Keratinocyte (primary cell): ENCODE measurements at regions not wholly inside any gene's neighbourhood (a gene's known extent, or its start where the extent isn't known, plus 50 kb on each side); places are given as distances from the start of the nearest gene placed in this dataset.

ENCODE experiments used
- DNase-seq: peaks from one replicate; pipeline ENCODE4 v3.0.0-alpha.2; 2011; ENCODE audit warnings: low read depth, missing footprints, low spot score
- FAIRE-seq: peaks from 2 replicates; lab custom pipeline; 2011; peaks lifted over from hg19 to GRCh38; lab: Jason Lieb, UNC
- H2AFZ ChIP-seq: 2 replicates; pipeline ENCODE4 v1.6.0; 2012; ENCODE audit warnings: low read length, control low read depth, inconsistent platforms; ENCODE audit not compliant: control insufficient read depth
- H3K27ac ChIP-seq: 2 replicates; pipeline ENCODE4 v1.5.1; 2011; ENCODE audit warnings: low read length; ENCODE audit not compliant: control insufficient read depth, insufficient read depth
- H3K27me3 ChIP-seq: 3 replicates; pipeline ENCODE4 v1.6.0; 2011; ENCODE audit warnings: low read length; ENCODE audit not compliant: control insufficient read depth, insufficient read depth; ENCODE audit errors: extremely low read depth
- H3K36me3 ChIP-seq, 2 experiments: 2 replicates in 1 of 2; 3 replicates in 1 of 2; pipeline ENCODE4 v1.5.1; 2011; ENCODE audit warnings: low read length in 2 of 2, mild to moderate bottlenecking in 1 of 2; ENCODE audit not compliant: control insufficient read depth in 2 of 2, insufficient read depth in 2 of 2; ENCODE audit errors: extremely low read depth in 1 of 2
- H3K4me1 ChIP-seq: 3 replicates; pipeline ENCODE4 v1.5.1; 2011; ENCODE audit warnings: low read length; ENCODE audit not compliant: control insufficient read depth, insufficient read depth; ENCODE audit errors: extremely low read depth
- H3K4me2 ChIP-seq: 3 replicates; pipeline ENCODE4 v1.6.0; 2011; ENCODE audit warnings: low read depth, low read length; ENCODE audit not compliant: control insufficient read depth, insufficient read depth; ENCODE audit errors: extremely low read depth
- H3K4me3 ChIP-seq, 3 experiments: fragments of 200-600 bp in 1 of 3; sonication (generic) in 1 of 3; 2 replicates in 2 of 3; 3 replicates in 1 of 3; pipeline ENCODE4 v1.5.1; 2011 to 2016; ENCODE audit warnings: low read length in 3 of 3, mild to moderate bottlenecking in 3 of 3, control low read depth in 2 of 3, inconsistent platforms in 1 of 3, low read depth in 1 of 3, mixed read lengths in 1 of 3, mixed run types in 1 of 3, moderate library complexity in 1 of 3; ENCODE audit not compliant: control insufficient read depth in 2 of 3, insufficient read depth in 2 of 3; ENCODE audit errors: extremely low read depth in 1 of 3
- H3K79me2 ChIP-seq: 2 replicates; pipeline ENCODE4 v1.6.0; 2012; ENCODE audit warnings: low read length; ENCODE audit not compliant: control insufficient read depth, insufficient read depth
- H3K9ac ChIP-seq: 3 replicates; pipeline ENCODE4 v1.6.0; 2011; ENCODE audit warnings: low read length; ENCODE audit not compliant: control insufficient read depth, insufficient read depth; ENCODE audit errors: extremely low read depth
- H3K9me1 ChIP-seq: 3 replicates; pipeline ENCODE4 v1.6.0; 2011; ENCODE audit warnings: low read length; ENCODE audit not compliant: control insufficient read depth, insufficient read depth; ENCODE audit errors: extremely low read depth
- H3K9me3 ChIP-seq: 2 replicates; pipeline ENCODE4 v1.5.1; 2012; ENCODE audit warnings: low read depth, low read length; ENCODE audit not compliant: control insufficient read depth
- H4K20me1 ChIP-seq: 3 replicates; pipeline ENCODE4 v1.6.0; 2011; ENCODE audit warnings: low read length; ENCODE audit not compliant: control insufficient read depth, insufficient read depth; ENCODE audit errors: extremely low read depth
- EZH2 ChIP-seq: IDR thresholded peaks from one replicate; pipeline ENCODE4 v1.6.1; 2012; ENCODE audit warnings: inconsistent platforms, mild to moderate bottlenecking, low read length, moderate library complexity
- dilution Hi-C: fragments of 300-500 bp; cut with MboI; formaldehyde crosslinking; loops from one replicate; pipeline ENCODE4 v1.7.0; 2020; ENCODE audit warnings: low sequenced_read_pairs; ENCODE audit not compliant: extremely low pct_ligation_motif_present
- TF ChIP-seq, protein P1 (sequence below), 3 experiments: IDR thresholded peaks in 1 of 3; conservative IDR thresholded peaks in 1 of 3; optimal IDR thresholded peaks in 1 of 3; 2 replicates in 2 of 3; 3 replicates in 1 of 3; pipeline versions ENCODE3 to v1.5.1; 2011; ENCODE audit warnings: low read length in 3 of 3, mild to moderate bottlenecking in 3 of 3, moderate library complexity in 2 of 3, control low read depth in 1 of 3, inconsistent platforms in 1 of 3; ENCODE audit not compliant: insufficient read depth in 2 of 3; ENCODE audit errors: extremely low read depth in 1 of 3

DNA sequence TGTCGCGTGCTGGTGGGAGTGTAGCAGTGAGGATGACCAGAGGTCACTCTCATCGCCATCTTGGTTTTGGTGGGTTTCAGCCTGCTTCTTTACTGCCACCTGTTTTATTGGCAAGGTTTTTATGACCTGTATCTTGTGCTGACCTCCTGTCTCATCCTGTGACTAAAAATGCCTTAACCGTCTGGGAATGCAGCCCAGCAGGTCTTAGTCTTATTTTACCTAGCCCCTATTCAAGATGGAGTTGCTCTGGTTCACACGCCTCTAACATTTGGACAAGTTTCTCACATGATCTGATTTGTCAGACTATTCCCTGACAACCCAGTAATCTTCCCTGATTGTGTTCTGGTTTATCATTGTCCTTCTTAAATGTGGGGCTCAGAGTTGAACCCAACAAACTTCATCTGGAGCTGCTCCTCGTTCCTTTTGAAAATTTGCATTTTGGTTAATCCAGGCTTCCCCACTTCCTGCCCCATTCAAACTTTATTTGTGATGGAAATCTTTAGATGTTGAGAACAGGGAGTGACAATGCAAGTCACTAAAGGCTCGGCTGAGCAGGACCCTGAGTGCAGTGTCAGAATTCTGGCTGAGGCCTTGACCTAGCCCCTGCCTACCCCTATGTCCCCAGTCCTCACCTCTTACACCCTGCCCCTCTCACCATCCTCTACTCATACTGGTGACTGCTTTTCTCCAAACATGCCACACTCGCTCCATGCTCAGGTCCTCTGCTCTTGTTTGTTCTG lies 226.8 kb downstream of the STIM2 start:
- DNase-seq = no peak
- Histone ChIP-seq H3K4me1 (no peaks in the 10 kb centered on the region), H3K27me3 (peaks cover 16% of the 10 kb centered on the region), H3K9me3 (no peaks in the 10 kb centered on the region), H3K4me2 (no peak overlapping the region), H3K4me3 (no peak overlapping the region), H3K36me3 (no peaks in the 10 kb centered on the region), H3K9ac (no peak overlapping the region), H3K9me1 (no peaks in the 10 kb centered on the region), H2AFZ (no peak overlapping the region), H3K79me2 (no peaks in the 10 kb centered on the region), H4K20me1 (no peaks in the 10 kb centered on the region), H3K27ac (no peak overlapping the region)
- no peak for TF ChIP-seq EZH2
- TF ChIP-seq, protein P1, sequence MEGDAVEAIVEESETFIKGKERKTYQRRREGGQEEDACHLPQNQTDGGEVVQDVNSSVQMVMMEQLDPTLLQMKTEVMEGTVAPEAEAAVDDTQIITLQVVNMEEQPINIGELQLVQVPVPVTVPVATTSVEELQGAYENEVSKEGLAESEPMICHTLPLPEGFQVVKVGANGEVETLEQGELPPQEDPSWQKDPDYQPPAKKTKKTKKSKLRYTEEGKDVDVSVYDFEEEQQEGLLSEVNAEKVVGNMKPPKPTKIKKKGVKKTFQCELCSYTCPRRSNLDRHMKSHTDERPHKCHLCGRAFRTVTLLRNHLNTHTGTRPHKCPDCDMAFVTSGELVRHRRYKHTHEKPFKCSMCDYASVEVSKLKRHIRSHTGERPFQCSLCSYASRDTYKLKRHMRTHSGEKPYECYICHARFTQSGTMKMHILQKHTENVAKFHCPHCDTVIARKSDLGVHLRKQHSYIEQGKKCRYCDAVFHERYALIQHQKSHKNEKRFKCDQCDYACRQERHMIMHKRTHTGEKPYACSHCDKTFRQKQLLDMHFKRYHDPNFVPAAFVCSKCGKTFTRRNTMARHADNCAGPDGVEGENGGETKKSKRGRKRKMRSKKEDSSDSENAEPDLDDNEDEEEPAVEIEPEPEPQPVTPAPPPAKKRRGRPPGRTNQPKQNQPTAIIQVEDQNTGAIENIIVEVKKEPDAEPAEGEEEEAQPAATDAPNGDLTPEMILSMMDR (optimal IDR thresholded peaks at IDR 0.05 in 1 of 3, IDR thresholded peaks at IDR 0.05 in 1 of 3, conservative IDR thresholded peaks at IDR 0.05 in 1 of 3; ENCODE audit: extremely low read depth in 1 of 3, insufficient read depth in 2 of 3, low read length in 3 of 3) = no peak
- dilution Hi-C loops = no loop called here
- no peak for FAIRE-seq

DNA sequence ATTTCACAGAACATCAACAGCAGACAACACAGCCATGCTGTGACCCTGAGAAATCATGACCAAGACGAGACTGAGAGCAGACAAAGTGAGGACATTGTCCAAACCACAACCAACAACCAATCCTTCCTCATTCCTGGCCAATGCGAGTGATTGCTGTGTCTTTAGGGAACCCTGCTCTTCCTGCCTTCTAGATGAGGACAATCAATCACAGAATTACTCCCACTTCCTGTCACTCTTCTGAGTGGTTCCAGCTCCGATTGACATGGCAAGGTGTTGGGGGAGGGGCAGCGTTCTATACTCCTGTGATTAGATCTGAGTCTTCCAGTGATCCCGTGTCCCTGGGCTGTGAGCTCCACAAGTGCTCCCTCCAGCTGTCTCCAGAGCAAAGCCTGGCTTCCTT lies 227.8 kb downstream of the STIM2 start:
- FAIRE-seq (no peak), DNase-seq (no peak)
- Histone ChIP-seq H3K36me3 (no peaks in the 10 kb centered on the region), H3K4me1 (no peaks in the 10 kb centered on the region), H3K9me3 (no peaks in the 10 kb centered on the region), H3K9ac (no peak overlapping the region), H3K9me1 (no peaks in the 10 kb centered on the region), H4K20me1 (no peaks in the 10 kb centered on the region), H3K4me2 (no peak overlapping the region), H2AFZ (no peak overlapping the region), H3K27ac (no peak overlapping the region), H3K79me2 (no peaks in the 10 kb centered on the region), H3K4me3 (no peak overlapping the region), H3K27me3 (peaks cover 16% of the 10 kb centered on the region)
- dilution Hi-C loops = no loop called here
- TF ChIP-seq, protein P1 (optimal IDR thresholded peaks at IDR 0.05 in 1 of 3, IDR thresholded peaks at IDR 0.05 in 1 of 3, conservative IDR thresholded peaks at IDR 0.05 in 1 of 3; ENCODE audit: extremely low read depth in 1 of 3, insufficient read depth in 2 of 3, low read length in 3 of 3) = no peak
- TF ChIP-seq EZH2 = no peak
